ENCODE measurements at regions not wholly inside any gene's neighbourhood (a gene's known extent, or its start where the extent isn't known, plus 50 kb on each side); places are given as distances from the start of the nearest gene placed in this dataset.

GRCh38 chr1:185398022-185398421, 81.0 kb upstream of the IVNS1ABP start:
- Histone ChIP-seq H3K27ac (ENCODE audit: low read depth, low read length) (no peak overlapping the region), H3K9me3 (ENCODE audit: control insufficient read depth, insufficient read depth, low read length) (no peaks in the 10 kb centered on the region), H3K36me3 (ENCODE audit: control insufficient read depth, low read length) (no peaks in the 10 kb centered on the region), H3K79me2 (ENCODE audit: control insufficient read depth, low read length) (no peaks in the 10 kb centered on the region), H3K4me2 (ENCODE audit: low read length) (no peak overlapping the region), H3F3A (ENCODE audit: control insufficient read depth, insufficient read depth) (no peaks in the 10 kb centered on the region), H4K20me1 (ENCODE audit: control insufficient read depth, insufficient read depth, low read depth, low read length) (no peaks in the 10 kb centered on the region), H3K4me1 (ENCODE audit: control insufficient read depth, low read length) (no peaks in the 10 kb centered on the region), H3K27me3 (ENCODE audit: control insufficient read depth, low read length) (no peaks in the 10 kb centered on the region), H3K9me2 (replicated peaks; ENCODE audit: control insufficient read depth, low read length) (no peaks in the 10 kb centered on the region), H3K4me3 (ENCODE audit: low read length) (no peak overlapping the region)
- TF ChIP-seq CTCF (IDR thresholded peaks at IDR 0.05; ENCODE audit: low read depth, low read length, poor library complexity, severe bottlenecking) = no peak
- no peak for TF ChIP-seq EZH2phosphoT487 (IDR thresholded peaks at IDR 0.05; ENCODE audit: borderline replicate concordance, low read length)

GRCh38 chr1:185397183-185397582, 80.1 kb upstream of the IVNS1ABP start:
- TF ChIP-seq CTCF (IDR thresholded peaks at IDR 0.05; ENCODE audit: low read depth, low read length, poor library complexity, severe bottlenecking) (no peak), EZH2phosphoT487 (IDR thresholded peaks at IDR 0.05; ENCODE audit: borderline replicate concordance, low read length) (no peak)
- H3K27ac ChIP-seq (ENCODE audit: low read depth, low read length) = no peak overlapping the region
- H3K79me2 ChIP-seq (ENCODE audit: control insufficient read depth, low read length) = no peaks in the 10 kb centered on the region
- no peaks in the 10 kb centered on the region for H3K36me3 ChIP-seq (ENCODE audit: control insufficient read depth, low read length)
- H3K9me3 ChIP-seq (ENCODE audit: control insufficient read depth, insufficient read depth, low read length) = no peaks in the 10 kb centered on the region
- no peak overlapping the region for H3K4me3 ChIP-seq (ENCODE audit: low read length)
- no peaks in the 10 kb centered on the region for H3K27me3 ChIP-seq (ENCODE audit: control insufficient read depth, low read length)
- H4K20me1 ChIP-seq (ENCODE audit: control insufficient read depth, insufficient read depth, low read depth, low read length) = no peaks in the 10 kb centered on the region
- no peaks in the 10 kb centered on the region for H3F3A ChIP-seq (ENCODE audit: control insufficient read depth, insufficient read depth)
- H3K4me2 ChIP-seq (ENCODE audit: low read length) = no peak overlapping the region
- H3K9me2 ChIP-seq (replicated peaks; ENCODE audit: control insufficient read depth, low read length) = no peaks in the 10 kb centered on the region
- H3K4me1 ChIP-seq (ENCODE audit: control insufficient read depth, low read length) = no peaks in the 10 kb centered on the region

- H3K9me3 ChIP-seq (ENCODE audit: control insufficient read depth, insufficient read depth, low read length) = no peaks in the 10 kb centered on the region
- no peaks in the 10 kb centered on the region for H3K4me1 ChIP-seq (ENCODE audit: control insufficient read depth, low read length)
- no peaks in the 10 kb centered on the region for H3K27me3 ChIP-seq (ENCODE audit: control insufficient read depth, low read length)
- no peaks in the 10 kb centered on the region for H3K36me3 ChIP-seq (ENCODE audit: control insufficient read depth, low read length)
- H4K20me1 ChIP-seq (ENCODE audit: control insufficient read depth, insufficient read depth, low read depth, low read length) = no peaks in the 10 kb centered on the region
- no peaks in the 10 kb centered on the region for H3F3A ChIP-seq (ENCODE audit: control insufficient read depth, insufficient read depth)
- no peak overlapping the region for H3K4me3 ChIP-seq (ENCODE audit: low read length)
- no peak overlapping the region for H3K4me2 ChIP-seq (ENCODE audit: low read length)
- TF ChIP-seq CTCF (IDR thresholded peaks at IDR 0.05; ENCODE audit: low read depth, low read length, poor library complexity, severe bottlenecking) (no peak), EZH2phosphoT487 (IDR thresholded peaks at IDR 0.05; ENCODE audit: borderline replicate concordance, low read length) (no peak)
- no peaks in the 10 kb centered on the region for H3K79me2 ChIP-seq (ENCODE audit: control insufficient read depth, low read length)
- no peak overlapping the region for H3K27ac ChIP-seq (ENCODE audit: low read depth, low read length)
- no peaks in the 10 kb centered on the region for H3K9me2 ChIP-seq (replicated peaks; ENCODE audit: control insufficient read depth, low read length)
These were observed 79.1 kb upstream of the IVNS1ABP start for GRCh38 chr1:185396126-185396525.

GRCh38 chr1:185393815-185394214, 76.8 kb upstream of the IVNS1ABP start:
- Histone ChIP-seq H3K79me2 (ENCODE audit: control insufficient read depth, low read length) (no peaks in the 10 kb centered on the region), H3K9me2 (replicated peaks; ENCODE audit: control insufficient read depth, low read length) (no peaks in the 10 kb centered on the region), H3K36me3 (ENCODE audit: control insufficient read depth, low read length) (no peaks in the 10 kb centered on the region), H3F3A (ENCODE audit: control insufficient read depth, insufficient read depth) (no peaks in the 10 kb centered on the region), H3K4me2 (ENCODE audit: low read length) (no peak overlapping the region), H4K20me1 (ENCODE audit: control insufficient read depth, insufficient read depth, low read depth, low read length) (no peaks in the 10 kb centered on the region), H3K27me3 (ENCODE audit: control insufficient read depth, low read length) (no peaks in the 10 kb centered on the region), H3K27ac (ENCODE audit: low read depth, low read length) (no peak overlapping the region), H3K9me3 (ENCODE audit: control insufficient read depth, insufficient read depth, low read length) (no peaks in the 10 kb centered on the region), H3K4me3 (ENCODE audit: low read length) (no peak overlapping the region), H3K4me1 (ENCODE audit: control insufficient read depth, low read length) (no peaks in the 10 kb centered on the region)
- no peak for TF ChIP-seq EZH2phosphoT487 (IDR thresholded peaks at IDR 0.05; ENCODE audit: borderline replicate concordance, low read length)
- TF ChIP-seq CTCF (IDR thresholded peaks at IDR 0.05; ENCODE audit: low read depth, low read length, poor library complexity, severe bottlenecking) = no peak
